Effector CD4-positive, alpha-beta T cell (primary cell): ENCODE measurements at regions not wholly inside any gene's neighbourhood (a gene's known extent, or its start where the extent isn't known, plus 50 kb on each side); places are given as distances from the start of the nearest gene placed in this dataset.
"Not testable (repeated sequence)": the region's sequence is repeated elsewhere in the genome, so short reads cannot be mapped to it uniquely, and the experiment has no call there.

ENCODE experiments used
- DNase-seq: peaks from one replicate; pipeline ENCODE4 v3.0.0-alpha.2; 2020

DNA sequence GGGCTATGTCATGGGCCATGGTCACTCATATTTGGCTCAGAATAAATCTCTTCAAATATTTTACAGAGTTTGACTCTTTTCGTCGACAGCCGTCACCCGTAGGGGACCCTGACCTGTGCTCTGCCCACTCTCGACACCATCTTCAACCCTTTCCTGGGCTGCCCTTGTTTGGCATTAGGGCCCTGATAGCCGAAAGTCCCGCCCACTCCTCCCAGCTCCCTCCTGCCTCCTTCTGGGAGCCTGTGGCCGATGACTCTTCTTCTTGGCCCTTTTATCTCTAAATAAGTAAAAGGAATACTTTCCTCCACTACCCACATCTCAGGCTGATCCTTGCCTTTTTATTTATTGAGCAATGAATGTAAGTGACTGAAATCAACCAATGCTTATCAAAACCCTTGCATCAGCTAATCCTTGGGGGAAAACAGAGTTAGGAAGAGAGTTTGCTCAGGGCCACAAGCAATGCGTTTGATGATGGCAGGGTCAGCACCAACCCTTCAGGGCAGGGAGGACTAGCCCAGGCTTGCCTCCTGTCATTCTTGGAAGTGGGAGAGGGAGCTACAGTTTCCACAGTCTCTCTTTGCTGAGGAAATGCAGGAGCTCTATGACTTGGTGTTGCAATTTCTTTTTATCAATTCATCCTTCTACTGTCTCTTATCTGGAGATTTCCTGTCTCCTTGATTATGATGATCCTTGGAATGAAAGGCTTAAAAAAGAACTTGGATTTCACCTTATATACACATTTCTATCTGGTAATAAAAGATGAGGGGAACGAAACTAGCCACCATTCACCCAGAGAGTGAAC is 218.2 kb upstream of the PODXL start:
- no peak for DNase-seq

DNA sequence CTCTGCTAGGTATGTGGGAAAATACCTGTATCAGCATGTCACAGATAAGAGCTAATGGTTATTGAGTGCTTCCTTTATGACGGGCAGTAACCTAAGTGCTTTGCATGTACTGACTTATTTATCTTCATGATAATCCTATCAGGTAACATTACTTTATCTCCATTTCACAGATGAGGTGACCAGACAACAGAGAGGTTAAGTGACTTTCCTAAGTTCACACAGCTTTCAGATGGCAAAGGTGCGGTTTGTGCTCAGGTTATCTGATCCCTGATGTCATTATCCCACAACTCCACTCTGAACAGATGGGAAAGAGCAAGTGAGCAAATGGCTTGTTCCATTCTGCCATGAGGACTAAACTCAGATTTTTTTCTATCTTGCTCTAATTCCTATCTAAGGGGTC is 217.0 kb upstream of the PODXL start:
- DNase-seq: no peak

DNA sequence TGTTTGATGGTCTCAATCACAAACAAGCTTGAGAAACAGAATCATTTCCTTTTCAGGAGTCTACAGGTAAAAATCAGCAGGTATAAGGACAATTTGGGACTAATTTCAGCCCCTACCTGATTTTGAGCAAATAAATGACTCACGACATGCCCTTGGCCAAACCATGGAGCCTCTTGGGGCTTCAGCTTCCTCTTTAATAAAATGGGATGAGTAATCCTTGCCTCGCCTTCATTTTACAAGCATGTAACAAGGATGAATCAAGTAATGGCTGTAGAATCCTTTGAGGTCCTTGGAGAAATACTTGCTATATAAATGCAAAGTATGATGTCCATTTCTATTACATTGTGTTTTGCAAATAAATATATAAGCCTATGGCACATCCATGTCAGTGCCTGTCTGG is 212.8 kb upstream of the PODXL start:
- DNase-seq: no peak

DNA sequence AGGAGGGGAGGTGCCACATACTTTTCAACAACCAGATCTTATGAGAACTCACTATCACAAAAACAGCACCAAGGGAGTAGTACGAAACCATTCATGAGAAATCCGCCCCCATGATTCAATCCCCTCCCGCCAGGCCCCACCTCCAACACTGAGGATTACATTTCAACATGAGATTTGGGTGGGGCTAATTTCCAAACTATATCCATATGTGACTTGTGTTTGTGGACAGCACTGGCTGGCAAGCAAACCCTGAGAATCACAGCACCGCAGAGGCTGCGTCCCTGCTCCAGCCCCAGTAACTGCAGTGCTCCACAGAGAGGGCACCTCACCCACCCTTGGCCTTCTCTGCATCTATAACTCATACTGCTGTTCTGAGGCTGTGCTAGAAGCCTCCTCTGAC is 211.2 kb upstream of the PODXL start:
- no peak for DNase-seq

DNA sequence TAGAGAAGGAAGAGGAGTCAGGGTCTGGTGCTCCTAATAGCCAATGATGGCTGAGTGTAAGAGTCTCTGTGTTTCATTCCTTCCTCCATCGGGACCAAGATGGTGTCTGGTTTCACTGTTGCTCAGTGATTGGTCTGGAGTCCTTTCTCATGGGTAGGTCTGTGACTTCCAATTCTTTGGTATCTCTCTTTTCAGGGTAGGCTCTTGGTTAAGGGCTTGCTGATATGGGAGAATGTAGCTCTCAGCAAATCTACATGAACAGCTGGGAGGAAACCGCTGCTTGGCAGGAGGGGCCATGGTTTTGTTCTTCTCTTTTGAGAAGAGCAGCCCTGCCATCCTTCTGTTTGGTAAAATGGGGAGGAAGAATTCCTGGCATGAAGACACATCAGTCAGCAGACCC is 209.1 kb upstream of the PODXL start:
- DNase-seq: no peak

DNA sequence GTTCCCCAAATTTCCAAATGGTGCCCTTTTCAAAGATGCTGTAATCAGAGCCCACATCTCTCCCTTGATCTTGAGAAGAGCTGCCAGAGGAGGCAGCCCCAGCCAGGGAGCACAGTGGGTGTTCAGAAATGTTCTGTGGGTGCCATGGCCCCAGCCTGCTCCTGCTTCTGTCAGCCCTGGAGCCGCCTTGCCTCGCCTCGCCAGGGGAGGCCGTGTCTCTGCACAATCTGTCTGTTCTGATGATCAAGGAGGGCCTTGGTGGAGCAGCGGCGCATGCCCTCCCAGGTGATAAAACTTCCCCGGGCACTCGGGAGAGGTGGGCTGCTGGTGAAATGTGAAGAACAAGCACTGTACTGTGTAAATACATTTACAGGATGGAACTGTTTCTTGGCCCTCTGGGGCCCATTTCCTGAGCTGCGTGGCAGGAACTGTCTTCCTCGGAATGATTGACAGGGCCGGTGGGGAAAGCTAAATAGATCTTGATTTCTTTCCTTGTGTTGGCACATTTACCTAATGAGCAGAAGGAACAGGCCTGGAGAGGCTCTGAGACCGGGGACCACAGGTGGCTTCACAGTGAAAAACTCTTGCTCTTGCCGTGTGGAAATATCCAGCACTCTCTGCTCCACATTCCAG is 207.8 kb upstream of the PODXL start:
- no peak for DNase-seq

DNA sequence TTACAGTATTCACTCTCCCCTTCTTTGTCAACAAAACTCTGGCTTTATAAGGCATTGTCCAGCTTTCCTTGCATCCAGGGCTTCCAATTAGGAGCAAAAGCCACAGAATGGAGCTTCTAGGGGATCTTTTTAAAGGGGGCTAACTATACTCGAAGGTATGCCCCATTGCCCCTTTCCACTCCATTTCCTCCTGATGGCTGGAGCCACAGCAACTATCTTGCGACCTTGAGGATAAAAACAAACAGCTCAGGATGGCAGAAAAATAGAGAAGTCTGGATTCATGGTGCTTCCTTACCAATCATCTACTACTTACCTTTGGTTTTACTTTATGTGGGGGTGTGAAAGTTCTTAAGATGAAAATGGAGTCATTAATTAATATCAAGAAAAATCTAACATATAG is 206.3 kb upstream of the PODXL start:
- DNase-seq: no peak

DNA sequence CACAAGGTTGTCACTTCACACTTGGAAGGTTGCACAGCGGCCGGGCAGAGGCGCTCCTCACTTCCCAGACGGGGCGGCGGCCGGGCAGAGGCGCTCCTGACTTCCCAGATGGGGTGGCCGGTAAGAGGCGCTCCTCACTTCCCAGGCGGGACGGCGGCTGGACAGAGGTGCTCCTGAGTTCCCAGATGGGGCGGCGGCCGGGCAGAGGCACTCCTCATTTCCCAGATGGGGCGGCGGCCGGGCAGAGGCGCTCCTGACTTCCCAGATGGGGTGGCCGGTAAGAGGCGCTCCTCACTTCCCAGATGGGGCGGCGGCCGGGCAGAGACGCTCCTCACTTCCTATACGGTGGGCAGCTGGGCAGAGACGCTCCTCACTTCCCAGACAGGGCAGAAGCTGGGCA is 199.4 kb upstream of the PODXL start:
- DNase-seq: not testable (repeated sequence)

DNA sequence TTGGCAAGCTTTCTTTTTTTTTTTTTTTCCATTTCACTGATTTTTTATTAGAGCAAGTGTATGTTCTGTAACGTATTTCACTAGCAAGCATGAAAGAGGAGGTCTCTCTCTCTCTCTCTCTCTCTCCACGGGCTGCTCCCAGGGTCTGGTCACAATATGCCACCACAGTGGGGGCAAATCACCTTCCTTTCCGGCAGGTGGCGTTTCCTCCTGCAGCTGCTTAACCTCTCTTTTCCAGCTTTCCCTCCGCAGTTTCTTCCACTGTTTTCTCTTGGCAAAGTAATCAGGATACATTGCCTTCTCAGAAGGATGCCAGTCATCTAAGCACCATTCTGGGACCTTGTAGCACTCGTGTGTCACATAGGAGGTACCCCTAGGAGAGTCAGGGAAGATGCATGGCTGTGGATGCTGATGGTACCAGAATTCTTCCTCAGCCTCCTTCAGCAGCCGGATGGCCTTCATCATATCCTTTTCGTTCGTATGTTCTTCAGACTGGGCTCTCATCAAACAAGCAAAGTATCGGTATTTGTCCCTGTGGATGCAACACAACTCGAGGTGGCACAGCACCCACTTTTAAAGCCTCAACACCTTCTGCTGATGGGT is 197.3 kb upstream of the PODXL start:
- no peak for DNase-seq

DNA sequence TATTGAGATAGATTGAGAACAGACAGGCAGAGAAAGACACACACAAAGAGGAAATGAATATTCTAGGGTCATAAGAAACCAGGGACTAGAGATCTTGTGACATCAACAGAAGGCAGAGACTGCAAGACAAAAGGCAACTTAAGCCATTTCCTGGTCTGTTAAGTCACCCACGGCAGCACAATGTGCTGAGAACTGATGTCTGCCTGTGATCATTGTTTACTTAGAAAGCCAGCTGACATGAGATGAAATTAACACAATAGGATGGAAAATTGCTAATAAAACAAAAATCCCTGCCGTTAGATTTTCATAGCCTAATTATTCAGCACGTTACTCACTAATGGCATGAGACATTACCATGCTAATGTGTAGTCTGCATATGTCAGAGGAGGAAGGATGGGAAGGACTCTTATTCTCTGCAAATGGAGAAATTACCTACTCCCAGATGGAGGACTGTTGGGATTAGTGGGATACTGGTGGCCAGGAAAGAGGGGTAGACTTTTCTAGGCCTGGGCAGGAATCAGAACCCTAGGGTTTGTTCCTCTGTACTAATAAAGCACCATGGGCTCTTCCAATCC is 191.3 kb upstream of the PODXL start:
- no peak for DNase-seq

DNA sequence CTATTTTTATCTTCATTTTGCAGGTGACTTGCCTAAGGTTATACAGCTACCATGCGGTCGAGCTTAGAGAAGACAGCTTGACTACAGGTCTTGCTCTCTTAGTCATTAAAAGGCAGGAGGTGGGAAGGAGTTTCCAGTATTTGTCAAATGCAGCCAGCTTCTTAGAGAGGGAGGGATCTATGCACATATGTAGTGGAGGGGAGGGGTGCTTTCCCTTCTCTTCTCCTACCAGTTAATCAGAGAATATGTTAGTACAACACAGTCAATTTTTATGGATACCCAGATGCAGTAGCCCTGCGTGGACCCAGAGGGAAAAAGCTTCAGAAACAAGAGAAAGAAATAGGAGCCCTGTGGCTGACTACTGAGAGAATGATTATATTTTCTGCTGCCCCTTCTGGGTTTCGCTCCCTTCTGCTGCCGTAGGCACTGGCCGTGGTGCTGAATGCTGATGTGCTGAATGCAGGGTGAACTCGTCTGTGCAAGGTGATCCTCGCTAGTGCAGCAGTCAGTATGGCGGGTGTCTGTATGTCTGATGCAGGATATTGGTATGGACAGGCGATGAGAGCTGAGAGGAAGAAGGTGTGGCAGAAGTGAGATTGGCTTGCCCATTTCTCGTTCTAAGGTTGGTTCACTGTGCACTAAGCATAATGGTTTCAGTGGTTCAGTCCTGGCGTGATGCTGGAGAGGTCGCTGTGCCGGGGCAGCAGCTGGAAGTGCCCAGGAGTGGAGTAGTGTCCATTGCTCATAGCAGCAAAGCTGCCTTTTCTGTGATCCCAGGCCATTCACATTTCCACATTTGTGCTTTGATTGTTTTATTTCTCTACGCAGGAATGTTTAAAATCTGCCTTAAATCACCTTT is 189.2 kb upstream of the PODXL start:
- no peak for DNase-seq

DNA sequence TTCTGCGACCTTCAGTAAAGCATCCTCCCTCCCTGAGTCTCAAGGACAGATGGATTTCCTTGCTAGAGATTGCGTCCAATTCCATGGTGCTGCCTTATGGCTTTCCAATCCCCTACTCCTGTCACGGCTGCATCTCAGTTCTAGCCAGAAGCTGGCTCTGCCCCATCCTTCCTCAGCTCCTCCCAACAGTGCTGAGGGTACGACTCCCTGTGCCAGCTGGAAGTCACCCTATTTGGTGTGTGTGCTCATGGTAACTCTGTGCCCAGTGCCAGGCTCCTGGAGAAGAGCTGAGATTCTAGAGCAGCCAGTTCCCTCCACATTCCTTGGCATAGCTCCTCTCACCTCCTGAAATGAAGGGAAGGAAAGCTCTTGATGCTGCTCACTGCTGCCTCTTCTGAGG is 185.0 kb upstream of the PODXL start:
- DNase-seq: no peak

DNA sequence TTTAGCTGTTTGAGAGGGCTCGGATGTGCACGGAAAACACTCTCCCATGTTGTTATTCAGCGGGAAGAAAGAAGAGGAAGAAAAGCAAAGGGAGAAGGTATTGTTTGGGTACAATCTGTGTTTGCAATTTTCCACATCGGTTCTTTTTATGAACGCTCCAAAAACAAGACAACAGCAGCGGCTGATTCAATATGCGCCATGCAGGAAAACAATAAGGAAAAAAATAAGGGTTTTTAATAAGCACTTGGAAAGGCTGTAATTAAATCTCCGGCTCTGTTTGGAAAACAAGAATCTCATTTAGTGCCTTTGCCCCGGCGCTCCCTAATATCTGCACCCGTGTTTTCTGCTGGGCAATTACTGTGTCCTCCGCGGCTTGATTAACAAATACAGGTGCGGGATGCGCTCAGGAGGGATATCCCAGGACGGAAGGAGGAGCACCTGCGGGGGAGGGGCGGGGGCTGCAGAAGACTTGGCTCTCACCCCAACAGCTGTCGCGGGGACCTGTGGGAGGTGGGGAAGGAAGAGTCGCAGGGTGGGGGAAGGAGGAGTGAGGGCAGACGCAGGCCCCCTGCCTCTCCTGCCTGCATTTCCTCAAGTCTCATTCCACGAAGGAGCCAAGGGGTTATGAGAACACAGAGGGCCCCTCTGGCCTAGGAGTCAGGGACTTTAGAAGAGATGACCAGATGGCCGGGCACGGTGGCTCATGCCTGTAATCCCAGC is 181.5 kb upstream of the PODXL start:
- no peak for DNase-seq

DNA sequence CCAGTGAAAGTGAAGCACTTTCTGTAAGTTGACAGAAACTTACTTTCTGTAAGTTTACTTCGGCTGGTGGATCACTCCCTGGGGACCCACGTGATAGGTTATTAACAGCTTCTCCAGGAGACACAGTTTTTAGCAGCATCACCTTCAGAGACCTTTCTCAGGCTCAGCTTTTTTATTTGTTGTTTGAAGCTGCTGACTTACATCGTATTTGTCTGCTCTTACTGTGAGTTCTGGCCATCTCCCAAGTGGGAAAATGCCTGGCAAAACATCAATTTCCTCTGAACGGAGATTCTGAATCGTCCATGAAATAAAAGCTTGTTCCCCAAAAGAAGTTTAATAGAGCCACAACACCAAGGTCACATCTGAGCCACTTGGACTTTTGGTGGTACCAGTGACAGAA is 178.7 kb upstream of the PODXL start:
- DNase-seq: no peak

DNA sequence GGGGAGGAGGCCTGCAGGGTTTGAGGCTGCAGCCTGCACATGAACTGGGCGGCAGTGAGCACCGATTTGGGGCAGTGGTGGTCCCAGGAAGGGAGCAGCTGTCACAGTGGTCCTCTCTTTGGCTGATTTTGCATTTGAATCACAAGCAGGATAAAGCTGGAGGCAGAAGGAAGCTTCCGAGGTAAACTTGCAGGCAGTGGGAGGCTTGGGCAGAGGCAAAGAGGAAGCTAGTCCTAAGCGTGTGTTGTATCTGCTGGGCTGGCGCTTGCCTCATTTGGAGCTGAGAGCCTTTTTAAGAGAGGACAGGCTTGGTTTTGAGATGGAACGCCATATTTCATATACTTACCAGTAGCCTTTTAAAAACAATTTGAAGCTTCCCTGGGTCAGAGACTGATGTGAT is 177.2 kb upstream of the PODXL start:
- DNase-seq: no peak

DNA sequence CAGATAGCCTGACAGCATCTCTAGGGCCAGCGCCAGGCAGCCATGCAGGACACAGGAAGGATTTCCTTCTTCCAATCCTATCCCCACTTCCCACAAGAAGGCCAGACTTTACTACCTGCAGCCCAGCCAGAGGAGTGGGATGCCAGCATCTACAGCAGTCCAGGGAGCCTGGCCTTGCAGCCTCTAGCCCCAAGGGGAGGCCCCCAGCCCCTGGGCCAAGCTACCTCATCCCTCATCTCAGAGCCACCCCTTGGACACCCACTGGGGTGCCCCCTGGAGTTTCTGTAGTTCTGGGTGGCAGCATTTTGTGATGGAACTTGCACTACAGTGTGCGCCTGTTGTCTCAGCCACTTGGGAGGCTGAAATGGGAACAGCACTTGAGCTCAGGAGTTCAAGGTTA is 170.8 kb upstream of the PODXL start:
- no peak for DNase-seq

DNA sequence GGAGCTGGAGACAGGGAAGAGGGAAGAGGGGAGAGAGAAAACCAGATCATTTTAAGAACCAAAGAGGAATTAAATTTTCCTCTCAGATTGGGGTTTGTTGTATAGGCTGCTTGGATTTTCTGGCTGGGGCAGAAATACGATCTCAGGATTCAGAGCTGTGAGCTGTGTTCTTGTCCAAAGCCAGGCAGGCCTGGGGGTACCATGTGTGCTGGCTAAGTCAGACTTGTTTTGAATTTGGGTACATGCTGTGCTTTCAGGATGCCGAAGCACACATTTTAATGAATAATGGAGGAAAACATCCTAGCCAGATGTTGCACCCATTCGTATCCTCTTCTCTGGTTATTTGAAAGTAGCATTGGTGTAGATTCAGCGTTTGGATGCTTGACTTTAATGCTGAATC is 170.3 kb upstream of the PODXL start:
- DNase-seq: no peak

DNA sequence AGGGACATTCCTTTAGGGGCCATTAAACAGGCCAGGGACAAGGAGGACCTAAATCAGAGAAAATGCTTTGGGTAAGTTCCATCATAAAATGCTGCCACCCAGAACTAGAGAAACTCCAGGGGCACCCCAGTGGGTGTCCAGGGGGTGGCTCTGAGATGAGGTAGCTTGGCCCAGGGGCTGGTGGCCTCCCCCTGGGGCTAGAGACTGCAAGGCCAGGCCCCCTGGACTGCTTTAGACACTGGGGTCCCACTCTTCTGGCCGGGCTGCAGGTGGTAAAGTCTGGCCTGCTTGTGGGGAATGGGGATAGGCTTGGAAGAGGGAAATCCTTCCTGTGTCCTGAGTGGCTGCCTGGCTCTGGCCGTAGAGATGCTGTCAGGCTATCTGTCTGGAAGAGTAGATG is 169.6 kb upstream of the PODXL start:
- DNase-seq: no peak

DNA sequence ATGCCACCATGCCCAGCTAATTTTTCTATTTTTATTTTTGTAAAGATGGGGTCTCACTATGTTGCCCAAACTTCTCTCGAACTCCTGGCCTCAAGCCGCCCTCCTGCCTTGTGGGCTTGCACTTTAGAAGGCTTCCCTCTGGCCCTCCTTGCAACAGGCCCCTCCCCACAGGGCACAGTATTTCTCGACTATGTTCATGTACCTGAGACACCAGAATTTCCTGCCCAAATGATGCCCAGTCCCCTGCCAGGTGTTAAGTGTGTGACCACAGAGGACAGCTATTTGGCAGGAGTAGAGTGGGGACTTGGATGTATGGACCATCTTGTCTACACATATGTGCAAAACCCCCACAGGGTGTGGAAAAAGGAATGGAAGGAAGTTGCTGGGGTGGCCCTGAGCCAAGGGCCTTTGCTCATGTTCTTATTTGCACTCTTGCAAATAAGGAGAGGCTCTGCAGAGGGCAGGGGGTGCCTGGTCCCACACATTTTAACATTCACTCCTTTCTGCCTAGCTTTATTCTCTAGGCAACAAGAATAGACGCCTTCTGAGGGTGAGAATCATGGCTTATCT is 168.4 kb upstream of the PODXL start:
- no peak for DNase-seq

DNA sequence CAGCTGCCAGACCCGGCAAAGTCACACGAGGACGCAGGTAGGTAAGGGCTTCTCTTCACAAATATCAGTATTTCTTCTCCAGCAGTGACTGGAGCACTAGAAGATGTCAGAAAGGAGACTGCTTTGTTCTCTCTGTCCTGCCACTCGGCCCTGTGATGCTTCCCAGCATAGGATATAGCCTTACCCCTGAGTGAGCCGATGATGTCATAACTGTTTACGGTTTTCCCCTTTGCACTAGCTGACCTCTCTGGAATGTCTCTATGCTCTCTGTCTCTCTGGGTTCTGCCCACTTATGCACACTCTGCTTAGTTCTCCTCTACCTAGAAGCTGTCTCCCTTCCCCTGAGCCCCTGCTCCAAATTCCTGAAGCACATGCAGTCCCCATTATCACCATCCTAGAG is 167.5 kb upstream of the PODXL start:
- no peak for DNase-seq

DNA sequence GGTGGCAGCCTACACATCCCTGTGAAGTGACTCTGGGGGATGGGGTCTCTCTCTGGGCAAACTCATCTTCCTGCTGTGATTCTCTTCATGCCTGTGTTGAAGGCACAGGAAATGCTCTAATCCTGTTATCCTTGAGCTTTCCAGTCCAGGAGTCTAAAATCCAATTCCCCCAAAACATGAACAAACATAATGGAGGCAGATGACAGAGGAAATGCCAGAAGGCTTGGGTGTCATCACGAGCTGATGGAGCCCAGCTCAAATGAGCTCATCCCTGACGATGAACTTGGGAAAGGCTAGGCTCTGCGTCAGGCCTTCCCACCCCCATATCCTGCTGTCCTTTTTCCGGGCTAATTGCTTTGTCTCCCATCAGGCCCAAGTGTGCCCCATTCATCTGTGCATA is 165.9 kb upstream of the PODXL start:
- no peak for DNase-seq

DNA sequence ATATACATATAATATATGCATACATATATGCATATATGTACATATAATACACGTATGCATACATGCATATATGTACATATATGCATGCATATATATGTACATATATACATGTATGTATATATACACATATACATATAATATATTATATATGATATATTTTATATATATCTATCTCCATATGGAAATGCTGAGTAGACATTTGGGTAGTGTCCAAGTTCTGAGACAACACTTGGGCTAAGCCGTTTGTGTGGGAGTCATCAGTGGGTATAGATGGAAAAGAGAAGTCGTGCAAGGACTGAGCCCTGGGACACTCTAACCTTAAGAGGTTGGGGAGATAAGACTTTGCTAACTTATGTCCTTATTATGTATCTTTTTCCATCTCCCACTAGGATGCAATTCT is 165.2 kb upstream of the PODXL start:
- no peak for DNase-seq
